ENCODE measurements at regions not wholly inside any gene's neighbourhood (a gene's known extent, or its start where the extent isn't known, plus 50 kb on each side); places are given as distances from the start of the nearest gene placed in this dataset.

DNA sequence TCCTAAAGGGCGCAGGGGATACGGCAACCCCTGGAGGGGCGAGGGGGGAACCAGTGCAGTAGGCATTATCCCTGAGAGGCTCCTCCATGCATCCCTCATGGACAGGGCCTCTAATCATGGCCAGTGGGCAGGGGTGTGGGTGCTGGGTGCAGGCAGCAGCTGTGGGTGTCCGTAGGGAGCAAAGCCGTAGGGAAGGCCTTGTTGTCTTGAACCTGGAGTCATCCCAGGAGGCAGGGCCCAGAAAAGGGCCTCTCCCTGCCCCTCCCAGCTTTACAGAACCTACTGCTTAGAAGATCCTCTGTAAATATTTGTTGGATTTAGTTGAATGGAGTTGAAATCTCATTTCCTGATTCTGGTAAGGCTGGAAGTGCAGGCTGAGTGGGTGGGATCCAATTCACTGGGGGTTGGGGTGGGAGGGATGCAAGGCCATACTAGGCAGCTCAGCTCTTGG, 207.0 kb upstream of the HAAO start:
- Histone ChIP-seq H3K27ac (ENCODE audit: control insufficient read depth, insufficient read depth, low read length) (peak overlapping the region; percentile 20), H3K9ac (ENCODE audit: control insufficient read depth, extremely low read depth, insufficient read depth, low read length) (peak overlapping the region; percentile 50), H3K4me1 (ENCODE audit: control insufficient read depth, extremely low read depth, insufficient read depth, low read length) (peaks cover 14% of the 10 kb centered on the region), H3K79me2 (ENCODE audit: control insufficient read depth, insufficient read depth, low read length) (no peaks in the 10 kb centered on the region), H3K9me3 (ENCODE audit: control insufficient read depth, low read depth, low read length) (no peaks in the 10 kb centered on the region), H3K27me3 (ENCODE audit: control insufficient read depth, extremely low read depth, insufficient read depth, low read length) (no peaks in the 10 kb centered on the region), H2AFZ (ENCODE audit: control insufficient read depth, low read length) (peak overlapping the region; percentile 77), H3K4me3 (ENCODE audit: control insufficient read depth in 2 of 3, extremely low read depth in 1 of 3, insufficient read depth in 2 of 3, low read depth in 1 of 3, low read length in 3 of 3) (no peak overlapping the region), H3K9me1 (ENCODE audit: control insufficient read depth, extremely low read depth, insufficient read depth, low read length) (no peaks in the 10 kb centered on the region), H3K36me3 (ENCODE audit: control insufficient read depth in 2 of 2, extremely low read depth in 1 of 2, insufficient read depth in 2 of 2, low read length in 2 of 2) (no peaks in the 10 kb centered on the region), H4K20me1 (ENCODE audit: control insufficient read depth, extremely low read depth, insufficient read depth, low read length) (no peaks in the 10 kb centered on the region), H3K4me2 (ENCODE audit: control insufficient read depth, extremely low read depth, insufficient read depth, low read depth, low read length) (peak overlapping the region; percentile 37)
- no peak for DNase-seq (ENCODE audit: low read depth, low spot score)
- FAIRE-seq: no peak
- dilution Hi-C loops (cut with MboI; ENCODE audit: extremely low pct_ligation_motif_present, low sequenced_read_pairs): no loop called here
- TF ChIP-seq, protein P1, sequence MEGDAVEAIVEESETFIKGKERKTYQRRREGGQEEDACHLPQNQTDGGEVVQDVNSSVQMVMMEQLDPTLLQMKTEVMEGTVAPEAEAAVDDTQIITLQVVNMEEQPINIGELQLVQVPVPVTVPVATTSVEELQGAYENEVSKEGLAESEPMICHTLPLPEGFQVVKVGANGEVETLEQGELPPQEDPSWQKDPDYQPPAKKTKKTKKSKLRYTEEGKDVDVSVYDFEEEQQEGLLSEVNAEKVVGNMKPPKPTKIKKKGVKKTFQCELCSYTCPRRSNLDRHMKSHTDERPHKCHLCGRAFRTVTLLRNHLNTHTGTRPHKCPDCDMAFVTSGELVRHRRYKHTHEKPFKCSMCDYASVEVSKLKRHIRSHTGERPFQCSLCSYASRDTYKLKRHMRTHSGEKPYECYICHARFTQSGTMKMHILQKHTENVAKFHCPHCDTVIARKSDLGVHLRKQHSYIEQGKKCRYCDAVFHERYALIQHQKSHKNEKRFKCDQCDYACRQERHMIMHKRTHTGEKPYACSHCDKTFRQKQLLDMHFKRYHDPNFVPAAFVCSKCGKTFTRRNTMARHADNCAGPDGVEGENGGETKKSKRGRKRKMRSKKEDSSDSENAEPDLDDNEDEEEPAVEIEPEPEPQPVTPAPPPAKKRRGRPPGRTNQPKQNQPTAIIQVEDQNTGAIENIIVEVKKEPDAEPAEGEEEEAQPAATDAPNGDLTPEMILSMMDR (optimal IDR thresholded peaks at IDR 0.05 in 1 of 3, IDR thresholded peaks at IDR 0.05 in 1 of 3, conservative IDR thresholded peaks at IDR 0.05 in 1 of 3; ENCODE audit: extremely low read depth in 1 of 3, insufficient read depth in 2 of 3, low read length in 3 of 3): no peak
- TF ChIP-seq EZH2 (IDR thresholded peaks at IDR 0.05; ENCODE audit: low read length): no peak

DNA sequence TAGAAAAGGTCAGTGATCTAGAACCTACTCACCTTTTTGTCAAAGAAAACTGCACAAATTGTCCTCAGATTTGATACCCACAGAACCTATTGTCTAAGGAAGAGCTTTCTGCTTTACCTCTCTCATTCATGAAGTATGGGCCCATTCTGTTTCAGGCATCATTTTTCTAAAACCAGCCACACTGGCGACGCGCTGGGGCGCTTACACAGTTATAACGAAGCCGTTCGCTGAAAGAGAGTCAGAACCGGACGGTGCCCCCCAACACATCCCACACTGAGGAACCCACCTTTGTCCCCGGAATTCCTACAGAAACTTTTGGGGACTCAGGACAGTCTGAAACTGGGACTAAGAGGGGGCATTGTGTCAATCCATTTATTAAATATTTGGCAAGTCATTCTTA, 206.3 kb upstream of the HAAO start:
- dilution Hi-C loops (cut with MboI; ENCODE audit: extremely low pct_ligation_motif_present, low sequenced_read_pairs): no loop called here
- FAIRE-seq: no peak
- DNase-seq (ENCODE audit: low read depth, low spot score): no peak
- no peaks in the 10 kb centered on the region for H3K9me3 ChIP-seq (ENCODE audit: control insufficient read depth, low read depth, low read length)
- H3K9ac ChIP-seq (ENCODE audit: control insufficient read depth, extremely low read depth, insufficient read depth, low read length): no peak overlapping the region
- no peak overlapping the region for H3K4me3 ChIP-seq (ENCODE audit: control insufficient read depth in 2 of 3, extremely low read depth in 1 of 3, insufficient read depth in 2 of 3, low read depth in 1 of 3, low read length in 3 of 3)
- H3K79me2 ChIP-seq (ENCODE audit: control insufficient read depth, insufficient read depth, low read length): no peaks in the 10 kb centered on the region
- no peaks in the 10 kb centered on the region for H3K27me3 ChIP-seq (ENCODE audit: control insufficient read depth, extremely low read depth, insufficient read depth, low read length)
- no peaks in the 10 kb centered on the region for H3K36me3 ChIP-seq (ENCODE audit: control insufficient read depth in 2 of 2, extremely low read depth in 1 of 2, insufficient read depth in 2 of 2, low read length in 2 of 2)
- H3K9me1 ChIP-seq (ENCODE audit: control insufficient read depth, extremely low read depth, insufficient read depth, low read length): no peaks in the 10 kb centered on the region
- no peaks in the 10 kb centered on the region for H4K20me1 ChIP-seq (ENCODE audit: control insufficient read depth, extremely low read depth, insufficient read depth, low read length)
- H3K4me1 ChIP-seq (ENCODE audit: control insufficient read depth, extremely low read depth, insufficient read depth, low read length): peaks cover 14% of the 10 kb centered on the region
- no peak overlapping the region for H3K4me2 ChIP-seq (ENCODE audit: control insufficient read depth, extremely low read depth, insufficient read depth, low read depth, low read length)
- no peak overlapping the region for H2AFZ ChIP-seq (ENCODE audit: control insufficient read depth, low read length)
- TF ChIP-seq EZH2 (IDR thresholded peaks at IDR 0.05; ENCODE audit: low read length): no peak
- TF ChIP-seq, protein P1 (optimal IDR thresholded peaks at IDR 0.05 in 1 of 3, IDR thresholded peaks at IDR 0.05 in 1 of 3, conservative IDR thresholded peaks at IDR 0.05 in 1 of 3; ENCODE audit: extremely low read depth in 1 of 3, insufficient read depth in 2 of 3, low read length in 3 of 3): no peak
- no peak overlapping the region for H3K27ac ChIP-seq (ENCODE audit: control insufficient read depth, insufficient read depth, low read length)

All from keratinocyte (primary cell).